ENCODE measurements at regions not wholly inside any gene's neighbourhood (a gene's known extent, or its start where the extent isn't known, plus 50 kb on each side); places are given as distances from the start of the nearest gene placed in this dataset.

DNA sequence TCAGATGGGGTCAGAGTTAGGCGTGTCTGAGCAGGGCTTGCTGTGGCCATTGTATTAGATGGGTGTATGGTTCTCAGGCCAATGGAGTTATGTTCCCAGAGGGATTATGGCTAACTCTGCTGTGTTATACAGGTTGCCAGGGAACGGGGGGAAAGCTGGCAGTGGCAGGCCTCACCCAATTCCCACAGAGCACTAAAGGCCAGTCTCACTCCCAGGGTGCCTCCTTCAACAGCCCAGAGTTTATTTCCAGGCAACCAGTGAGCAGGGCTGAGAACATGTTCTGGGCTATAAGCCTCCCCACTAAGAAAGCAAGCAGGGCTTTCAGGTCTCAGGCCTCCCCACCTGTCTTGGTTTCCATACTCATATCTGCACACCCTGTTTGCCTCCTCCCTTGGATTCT lies 597.9 kb downstream of the ZNF608 start:
- ChIA-PET CTCF (no interaction called here), POLR2A (ENCODE audit: low non-redundant PET) (no interaction called here)
- H3K27ac ChIP-seq (ENCODE audit: low read depth, low read length, poor library complexity, severe bottlenecking): no peak overlapping the region
- H3K27me3 ChIP-seq (replicated peaks; ENCODE audit: insufficient read depth, low read depth, low read length, poor library complexity): no peaks in the 10 kb centered on the region
- TF ChIP-seq, protein P1, sequence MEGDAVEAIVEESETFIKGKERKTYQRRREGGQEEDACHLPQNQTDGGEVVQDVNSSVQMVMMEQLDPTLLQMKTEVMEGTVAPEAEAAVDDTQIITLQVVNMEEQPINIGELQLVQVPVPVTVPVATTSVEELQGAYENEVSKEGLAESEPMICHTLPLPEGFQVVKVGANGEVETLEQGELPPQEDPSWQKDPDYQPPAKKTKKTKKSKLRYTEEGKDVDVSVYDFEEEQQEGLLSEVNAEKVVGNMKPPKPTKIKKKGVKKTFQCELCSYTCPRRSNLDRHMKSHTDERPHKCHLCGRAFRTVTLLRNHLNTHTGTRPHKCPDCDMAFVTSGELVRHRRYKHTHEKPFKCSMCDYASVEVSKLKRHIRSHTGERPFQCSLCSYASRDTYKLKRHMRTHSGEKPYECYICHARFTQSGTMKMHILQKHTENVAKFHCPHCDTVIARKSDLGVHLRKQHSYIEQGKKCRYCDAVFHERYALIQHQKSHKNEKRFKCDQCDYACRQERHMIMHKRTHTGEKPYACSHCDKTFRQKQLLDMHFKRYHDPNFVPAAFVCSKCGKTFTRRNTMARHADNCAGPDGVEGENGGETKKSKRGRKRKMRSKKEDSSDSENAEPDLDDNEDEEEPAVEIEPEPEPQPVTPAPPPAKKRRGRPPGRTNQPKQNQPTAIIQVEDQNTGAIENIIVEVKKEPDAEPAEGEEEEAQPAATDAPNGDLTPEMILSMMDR (conservative IDR thresholded peaks at IDR 0.05; ENCODE audit: low read depth, low read length): no peak
- TF ChIP-seq EZH2 (IDR thresholded peaks at IDR 0.05; ENCODE audit: borderline replicate concordance, low read depth, low read length, poor library complexity, severe bottlenecking): no peak
- no peak for DNase-seq (ENCODE audit: low spot score)
- H3K4me3 ChIP-seq (ENCODE audit: low read depth, low read length, poor library complexity, severe bottlenecking): no peak overlapping the region
- H3K36me3 ChIP-seq (ENCODE audit: insufficient read depth, low read length, poor library complexity, severe bottlenecking): no peaks in the 10 kb centered on the region
- no peaks in the 10 kb centered on the region for H3K4me1 ChIP-seq (ENCODE audit: insufficient read depth, low read length, poor library complexity, severe bottlenecking)
- no peaks in the 10 kb centered on the region for H3K9me3 ChIP-seq (ENCODE audit: low read depth, low read length, poor library complexity, severe bottlenecking)
- intact Hi-C loops (cut with micrococcal nuclease; ENCODE audit: unreplicated experiment): no loop called here
- no TSS peak for BruUV-seq (replicated peaks)

- BruUV-seq (replicated peaks): no TSS peak
- Histone ChIP-seq H3K4me3 (ENCODE audit: low read depth, low read length, poor library complexity, severe bottlenecking) (no peak overlapping the region), H3K4me1 (ENCODE audit: insufficient read depth, low read length, poor library complexity, severe bottlenecking) (no peaks in the 10 kb centered on the region), H3K36me3 (ENCODE audit: insufficient read depth, low read length, poor library complexity, severe bottlenecking) (no peaks in the 10 kb centered on the region), H3K9me3 (ENCODE audit: low read depth, low read length, poor library complexity, severe bottlenecking) (no peaks in the 10 kb centered on the region), H3K27me3 (replicated peaks; ENCODE audit: insufficient read depth, low read depth, low read length, poor library complexity) (peaks cover 2% of the 10 kb centered on the region), H3K27ac (ENCODE audit: low read depth, low read length, poor library complexity, severe bottlenecking) (no peak overlapping the region)
- DNase-seq (ENCODE audit: low spot score): no peak
- TF ChIP-seq, protein P1 (conservative IDR thresholded peaks at IDR 0.05; ENCODE audit: low read depth, low read length): no peak
- TF ChIP-seq EZH2 (IDR thresholded peaks at IDR 0.05; ENCODE audit: borderline replicate concordance, low read depth, low read length, poor library complexity, severe bottlenecking): no peak
- intact Hi-C loops (cut with micrococcal nuclease; ENCODE audit: unreplicated experiment): no loop called here
- ChIA-PET CTCF (no interaction called here), POLR2A (ENCODE audit: low non-redundant PET) (no interaction called here)
Observed at GRCh38 chr5:124140060-124140459, 606.4 kb downstream of the ZNF608 start.

DNA sequence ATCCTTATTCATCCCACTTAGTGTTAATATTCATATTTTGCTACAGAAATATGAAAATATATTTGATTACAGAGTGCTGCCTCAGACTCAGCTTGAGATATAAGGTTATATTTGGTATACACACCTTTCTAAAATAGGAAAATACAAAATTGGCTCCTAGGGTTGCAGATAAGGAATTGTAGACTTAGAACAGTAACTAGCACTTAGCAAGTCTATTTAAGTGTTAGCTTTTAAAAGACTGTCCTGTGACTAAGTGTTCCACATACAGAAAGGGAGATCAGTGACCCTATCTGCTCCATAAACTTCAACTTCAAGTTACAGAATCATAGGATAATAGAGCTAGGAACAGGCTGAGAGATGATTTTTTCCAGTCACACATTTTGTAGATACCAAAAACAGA lies 607.0 kb downstream of the ZNF608 start:
- Histone ChIP-seq H3K36me3 (ENCODE audit: insufficient read depth, low read length, poor library complexity, severe bottlenecking) (no peaks in the 10 kb centered on the region), H3K4me3 (ENCODE audit: low read depth, low read length, poor library complexity, severe bottlenecking) (no peak overlapping the region), H3K4me1 (ENCODE audit: insufficient read depth, low read length, poor library complexity, severe bottlenecking) (no peaks in the 10 kb centered on the region), H3K27ac (ENCODE audit: low read depth, low read length, poor library complexity, severe bottlenecking) (no peak overlapping the region), H3K27me3 (replicated peaks; ENCODE audit: insufficient read depth, low read depth, low read length, poor library complexity) (peaks cover 2% of the 10 kb centered on the region), H3K9me3 (ENCODE audit: low read depth, low read length, poor library complexity, severe bottlenecking) (no peaks in the 10 kb centered on the region)
- POLR2A ChIA-PET (ENCODE audit: low non-redundant PET): no interaction called here
- no TSS peak for BruUV-seq (replicated peaks)
- CTCF ChIA-PET: no interaction called here
- intact Hi-C loops (cut with micrococcal nuclease; ENCODE audit: unreplicated experiment): no loop called here
- TF ChIP-seq EZH2 (IDR thresholded peaks at IDR 0.05; ENCODE audit: borderline replicate concordance, low read depth, low read length, poor library complexity, severe bottlenecking): no peak
- TF ChIP-seq, protein P1 (conservative IDR thresholded peaks at IDR 0.05; ENCODE audit: low read depth, low read length): no peak
- no peak for DNase-seq (ENCODE audit: low spot score)
